GM23338 (cell line): ENCODE measurements at regions not wholly inside any gene's neighbourhood (a gene's known extent, or its start where the extent isn't known, plus 50 kb on each side); places are given as distances from the start of the nearest gene placed in this dataset.

Experiments used
- ATAC-seq: fragments of 200-7000 bp; cut with Tn5 transposase; 3 replicates; pipeline ENCODE4 v1.9.1; 2020
- DNase-seq: peaks from one replicate; pipeline ENCODE4 v3.0.0-alpha.2; 2015; ENCODE audit warnings: low spot score
- H2AFZ ChIP-seq: fragments of 200-600 bp; sonication (generic); 2 replicates; pipeline ENCODE4 v1.8.0; 2016; ENCODE audit warnings: antibody characterized with exemption, mild to moderate bottlenecking, moderate library complexity
- H3F3A ChIP-seq: fragments of 200-600 bp; sonication (generic); replicated peaks from 2 replicates; pipeline ENCODE4 v1.8.0; 2017; ENCODE audit warnings: antibody characterized with exemption, mixed run types, low read depth
- H3K27ac ChIP-seq: fragments of 200-600 bp; sonication (generic); 2 replicates; pipeline ENCODE4 v1.6.1; 2016; ENCODE audit warnings: low read depth
- H3K27me3 ChIP-seq: fragments of 200-600 bp; sonication (generic); 2 replicates; pipeline ENCODE4 v1.8.0; 2016; ENCODE audit warnings: mild to moderate bottlenecking, mixed run types, moderate library complexity; ENCODE audit not compliant: insufficient read depth
- H3K36me3 ChIP-seq: fragments of 200-600 bp; sonication (generic); 2 replicates; pipeline ENCODE4 v1.8.0; 2016; ENCODE audit warnings: mild to moderate bottlenecking; ENCODE audit not compliant: insufficient read depth
- H3K4me1 ChIP-seq: fragments of 200-600 bp; sonication (generic); 2 replicates; pipeline ENCODE4 v1.8.0; 2016; ENCODE audit warnings: mild to moderate bottlenecking, moderate library complexity; ENCODE audit not compliant: insufficient read depth
- H3K4me2 ChIP-seq: fragments of 200-600 bp; sonication (generic); 2 replicates; pipeline ENCODE4 v1.7.1; 2017; ENCODE audit warnings: mixed run types
- H3K4me3 ChIP-seq: fragments of 200-600 bp; sonication (generic); 2 replicates; pipeline ENCODE4 v1.6.1; 2016; ENCODE audit warnings: mixed run types
- H3K79me2 ChIP-seq: fragments of 200-600 bp; sonication (generic); replicated peaks from 2 replicates; pipeline ENCODE4 v1.8.0; 2017; ENCODE audit warnings: mild to moderate bottlenecking; ENCODE audit not compliant: insufficient read depth
- H3K9me2 ChIP-seq: fragments of 200-600 bp; sonication (generic); 2 replicates; pipeline ENCODE4 v1.8.0; 2017; ENCODE audit not compliant: insufficient read depth
- H4K20me1 ChIP-seq: fragments of 200-600 bp; sonication (generic); replicated peaks from 2 replicates; pipeline ENCODE4 v1.8.0; 2017; ENCODE audit warnings: mild to moderate bottlenecking; ENCODE audit not compliant: insufficient read depth
- H3K27ac Mint-ChIP-seq: 2 replicates; pipeline ENCODE4 v1.8.0; 2020; ENCODE audit warnings: inconsistent platforms, mild to moderate bottlenecking, moderate library complexity, mixed read lengths
- H3K27me3 Mint-ChIP-seq: 3 replicates; pipeline ENCODE4 v1.8.0; 2022; ENCODE audit warnings: low read depth, mild to moderate bottlenecking, moderate library complexity, mixed read lengths, inconsistent platforms; ENCODE audit not compliant: insufficient read depth, poor library complexity
- H3K36me3 Mint-ChIP-seq: 3 replicates; pipeline ENCODE4 v1.8.0; 2021; ENCODE audit warnings: low read depth, mild to moderate bottlenecking, inconsistent platforms, moderate library complexity, mixed read lengths
- H3K4me1 Mint-ChIP-seq: 3 replicates; pipeline ENCODE4 v1.8.0; 2020; ENCODE audit warnings: mild to moderate bottlenecking, inconsistent platforms, mixed read lengths
- H3K4me3 Mint-ChIP-seq: 3 replicates; pipeline ENCODE4 v1.8.0; 2021; ENCODE audit warnings: moderate library complexity, mild to moderate bottlenecking, inconsistent platforms, mixed read lengths
- H3K9me3 Mint-ChIP-seq: 3 replicates; pipeline ENCODE4 v1.8.0; 2020; ENCODE audit warnings: moderate library complexity, mild to moderate bottlenecking, inconsistent platforms, mixed read lengths
- ETS1 ChIP-seq: IDR thresholded peaks from 2 replicates; pipeline ENCODE4 v1.6.1; 2016; ENCODE audit warnings: antibody characterized with exemption
- EZH2 ChIP-seq: fragments of 200-600 bp; sonication (generic); IDR thresholded peaks from one replicate; pipeline ENCODE4 v1.8.0; 2017; ENCODE audit warnings: antibody characterized with exemption, mild to moderate bottlenecking, low read depth; ENCODE audit not compliant: unreplicated experiment
- EZH2phosphoT487 ChIP-seq: fragments of 200-600 bp; sonication (generic); IDR thresholded peaks from one replicate; pipeline ENCODE4 v1.8.1; 2018; ENCODE audit warnings: antibody characterized with exemption; ENCODE audit not compliant: unreplicated experiment
- JUNB ChIP-seq: IDR thresholded peaks from one replicate; pipeline ENCODE4 v1.6.1; 2016; ENCODE audit warnings: antibody characterized with exemption; ENCODE audit not compliant: unreplicated experiment
- NANOG ChIP-seq: IDR thresholded peaks from 2 replicates; pipeline ENCODE4 v1.6.1; 2016; ENCODE audit warnings: antibody characterized with exemption, borderline replicate concordance
- POLR2AphosphoS5 ChIP-seq: IDR thresholded peaks from 2 replicates; pipeline ENCODE4 v1.6.1; 2016; ENCODE audit warnings: antibody characterized with exemption, low read depth
- REST ChIP-seq: IDR thresholded peaks from one replicate; pipeline ENCODE4 v1.6.1; 2018; ENCODE audit warnings: antibody characterized with exemption; ENCODE audit not compliant: unreplicated experiment
- STAT1 ChIP-seq: IDR thresholded peaks from one replicate; pipeline ENCODE4 v1.6.1; 2016; ENCODE audit warnings: antibody characterized with exemption; ENCODE audit not compliant: unreplicated experiment
- ZNF114 ChIP-seq: fragments of 250-450 bp; sonication (Bioruptor Pico); IDR thresholded peaks from 2 replicates; pipeline ENCODE4 v1.5.0; 2020; ENCODE audit warnings: mild to moderate bottlenecking, moderate library complexity
- ZNF331 ChIP-seq: fragments of 250-450 bp; sonication (Bioruptor Pico); IDR thresholded peaks from 2 replicates; pipeline ENCODE4 v1.5.0; 2020; ENCODE audit warnings: low read depth, mild to moderate bottlenecking, moderate library complexity
- ZNF462 ChIP-seq: fragments of 250-450 bp; sonication (Bioruptor Pico); IDR thresholded peaks from 2 replicates; pipeline ENCODE4 v1.5.0; 2020; ENCODE audit warnings: mild to moderate bottlenecking, moderate library complexity

GRCh38 chr3:164640591-164640990 is 437.7 kb downstream of the SI start (continued):
- TF ChIP-seq REST: no peak
- no peak for TF ChIP-seq EZH2
- TF ChIP-seq NANOG: no peak
- TF ChIP-seq POLR2AphosphoS5: no peak
- no peak for TF ChIP-seq ZNF114 (CRISPR knock-in tag)

GRCh38 chr3:164620956-164621355 is 457.3 kb downstream of the SI start:
- Histone ChIP-seq H3K4me1 (no peaks in the 10 kb centered on the region), H4K20me1 (no peaks in the 10 kb centered on the region), H3K27me3 (no peaks in the 10 kb centered on the region), H3K4me3 (no peak overlapping the region), H3K9me2 (no peaks in the 10 kb centered on the region), H3K79me2 (no peaks in the 10 kb centered on the region), H3K27ac (no peak overlapping the region), H2AFZ (no peak overlapping the region), H3K36me3 (no peaks in the 10 kb centered on the region), H3F3A (no peaks in the 10 kb centered on the region), H3K4me2 (no peak overlapping the region)
- no peak overlapping the region for H3K4me3 Mint-ChIP-seq
- no peak overlapping the region for H3K27ac Mint-ChIP-seq
- ATAC-seq: no peak
- TF ChIP-seq ZNF462 (CRISPR knock-in tag) (no peak), ETS1 (no peak), STAT1 (no peak), NANOG (no peak), JUNB (no peak), EZH2 (no peak), POLR2AphosphoS5 (no peak), ZNF114 (CRISPR knock-in tag) (no peak), EZH2phosphoT487 (no peak), REST (no peak), ZNF331 (CRISPR knock-in tag) (no peak)
- H3K4me1 Mint-ChIP-seq: no peaks in the 10 kb centered on the region
- H3K27me3 Mint-ChIP-seq: peaks cover 2% of the 10 kb centered on the region
- H3K9me3 Mint-ChIP-seq: no peaks in the 10 kb centered on the region
- no peaks in the 10 kb centered on the region for H3K36me3 Mint-ChIP-seq
- no peak for DNase-seq
